A673 (cell line): ENCODE measurements at regions not wholly inside any gene's neighbourhood (a gene's known extent, or its start where the extent isn't known, plus 50 kb on each side); places are given as distances from the start of the nearest gene placed in this dataset.

ENCODE experiments used
- EZH2 ChIP-seq: fragments of 200-600 bp; sonication (generic); IDR thresholded peaks from 2 replicates; pipeline ENCODE4 v1.6.1; 2017; ENCODE audit warnings: borderline replicate concordance, low read depth, mild to moderate bottlenecking, mixed read lengths, antibody characterized with exemption, low read length; ENCODE audit not compliant: poor library complexity, severe bottlenecking
- TF ChIP-seq, protein P1 (sequence below): fragments of 300-800, 200-600 bp; sonication (generic); conservative IDR thresholded peaks from 2 replicates; pipeline ENCODE4 v1.5.1; 2017; ENCODE audit warnings: low read depth, mild to moderate bottlenecking, antibody characterized with exemption, low read length, moderate library complexity, mixed read lengths

DNA sequence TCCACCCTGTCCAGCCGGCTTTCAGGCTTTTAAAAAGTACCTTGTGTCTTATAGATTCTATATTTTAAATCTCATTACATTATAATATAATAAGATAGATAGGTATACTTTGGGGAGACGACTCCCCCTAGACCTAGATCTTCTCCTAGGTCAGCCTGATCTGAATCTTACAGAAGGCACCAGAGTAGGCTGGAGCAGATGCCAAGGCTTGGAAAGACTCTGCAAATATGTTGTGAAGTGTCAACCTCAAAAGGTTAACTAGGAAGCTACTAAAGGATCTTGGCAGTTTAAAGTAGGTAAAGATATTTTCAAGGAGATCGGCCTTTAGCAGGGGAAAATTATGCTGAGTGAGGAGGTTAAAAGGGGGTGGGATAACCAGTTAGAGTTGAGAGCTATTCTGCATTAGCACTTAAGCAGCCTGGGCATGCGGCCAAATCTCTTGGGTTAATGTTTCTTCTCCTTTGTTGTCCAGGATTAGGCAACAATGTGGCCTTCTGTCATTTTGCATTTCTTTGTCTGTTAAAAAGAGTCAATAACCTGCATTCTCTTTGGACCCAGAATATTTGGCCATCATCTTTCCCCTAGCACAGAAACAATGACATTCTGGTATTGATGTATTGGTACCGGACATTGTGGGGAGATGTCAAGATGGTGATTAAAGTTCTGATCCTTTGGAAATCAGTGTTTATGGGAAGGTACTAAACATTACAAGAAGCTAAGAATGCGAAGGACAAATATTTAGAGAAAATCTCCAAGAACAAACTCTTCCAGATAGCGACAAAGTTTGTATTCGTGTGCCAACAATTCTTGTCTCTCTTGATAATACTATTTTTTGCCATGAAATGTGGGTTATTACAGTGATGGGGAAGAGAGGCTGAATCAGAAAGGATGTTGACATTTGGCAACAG lies 51.2 kb upstream of the DHX40 start:
- TF ChIP-seq, protein P1, sequence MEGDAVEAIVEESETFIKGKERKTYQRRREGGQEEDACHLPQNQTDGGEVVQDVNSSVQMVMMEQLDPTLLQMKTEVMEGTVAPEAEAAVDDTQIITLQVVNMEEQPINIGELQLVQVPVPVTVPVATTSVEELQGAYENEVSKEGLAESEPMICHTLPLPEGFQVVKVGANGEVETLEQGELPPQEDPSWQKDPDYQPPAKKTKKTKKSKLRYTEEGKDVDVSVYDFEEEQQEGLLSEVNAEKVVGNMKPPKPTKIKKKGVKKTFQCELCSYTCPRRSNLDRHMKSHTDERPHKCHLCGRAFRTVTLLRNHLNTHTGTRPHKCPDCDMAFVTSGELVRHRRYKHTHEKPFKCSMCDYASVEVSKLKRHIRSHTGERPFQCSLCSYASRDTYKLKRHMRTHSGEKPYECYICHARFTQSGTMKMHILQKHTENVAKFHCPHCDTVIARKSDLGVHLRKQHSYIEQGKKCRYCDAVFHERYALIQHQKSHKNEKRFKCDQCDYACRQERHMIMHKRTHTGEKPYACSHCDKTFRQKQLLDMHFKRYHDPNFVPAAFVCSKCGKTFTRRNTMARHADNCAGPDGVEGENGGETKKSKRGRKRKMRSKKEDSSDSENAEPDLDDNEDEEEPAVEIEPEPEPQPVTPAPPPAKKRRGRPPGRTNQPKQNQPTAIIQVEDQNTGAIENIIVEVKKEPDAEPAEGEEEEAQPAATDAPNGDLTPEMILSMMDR, result no peak
- no peak for TF ChIP-seq EZH2
